Ureter (tissue), 1 donor: ENCODE measurements at regions not wholly inside any gene's neighbourhood (a gene's known extent, or its start where the extent isn't known, plus 50 kb on each side); places are given as distances from the start of the nearest gene placed in this dataset.

ENCODE experiments used
- DNase-seq: peaks from one replicate; pipeline ENCODE4 v3.0.0-alpha.2; 2020; ENCODE audit warnings: low spot score
- donor health status: DM: yes; HTN: yes; CAD: no.

- DNase-seq = no peak
These were observed 122.0 kb downstream of the SEC16B start for GRCh38 chr1:177847843-177848242.

GRCh38 chr1:177838907-177839485 is 130.9 kb downstream of the SEC16B start:
- DNase-seq = no peak

- DNase-seq = no peak
These were observed 136.2 kb downstream of the SEC16B start for GRCh38 chr1:177833631-177834030.

GRCh38 chr1:177830531-177831135 is 139.2 kb downstream of the SEC16B start:
- no peak for DNase-seq

GRCh38 chr1:177825276-177825901 is 144.5 kb downstream of the SEC16B start:
- no peak for DNase-seq

- no peak for DNase-seq
These were observed 145.3 kb downstream of the SEC16B start for GRCh38 chr1:177824508-177824982.

- DNase-seq = no peak
These were observed 149.6 kb downstream of the SEC16B start for GRCh38 chr1:177820213-177820612.

- DNase-seq = no peak
These were observed 151.7 kb downstream of the SEC16B start for GRCh38 chr1:177817937-177818875.

- no peak for DNase-seq
These were observed 157.2 kb downstream of the SEC16B start for GRCh38 chr1:177812650-177813049.

- DNase-seq = no peak
These were observed 157.7 kb downstream of the SEC16B start for GRCh38 chr1:177812144-177812543.

GRCh38 chr1:177811429-177811828 is 158.4 kb downstream of the SEC16B start:
- no peak for DNase-seq

GRCh38 chr1:177809819-177810218 is 160.0 kb downstream of the SEC16B start:
- no peak for DNase-seq

- DNase-seq = no peak
These were observed 167.6 kb downstream of the SEC16B start for GRCh38 chr1:177802304-177802703.

GRCh38 chr1:177801790-177802189 is 168.1 kb downstream of the SEC16B start:
- DNase-seq = no peak

- DNase-seq = no peak
These were observed 169.3 kb downstream of the SEC16B start for GRCh38 chr1:177800400-177801088.

- no peak for DNase-seq
These were observed 170.1 kb downstream of the SEC16B start for GRCh38 chr1:177799746-177800145.

GRCh38 chr1:177798614-177799013 is 171.2 kb downstream of the SEC16B start:
- DNase-seq = no peak

- DNase-seq = no peak
These were observed 173.3 kb downstream of the SEC16B start for GRCh38 chr1:177796561-177796960.

GRCh38 chr1:177794376-177794991 is 175.4 kb downstream of the SEC16B start:
- DNase-seq = no peak

GRCh38 chr1:177793900-177794299 is 176.0 kb downstream of the SEC16B start:
- no peak for DNase-seq

- no peak for DNase-seq
These were observed 179.3 kb downstream of the SEC16B start for GRCh38 chr1:177790566-177790965.
